ENCODE measurements at regions not wholly inside any gene's neighbourhood (a gene's known extent, or its start where the extent isn't known, plus 50 kb on each side); places are given as distances from the start of the nearest gene placed in this dataset.

DNA sequence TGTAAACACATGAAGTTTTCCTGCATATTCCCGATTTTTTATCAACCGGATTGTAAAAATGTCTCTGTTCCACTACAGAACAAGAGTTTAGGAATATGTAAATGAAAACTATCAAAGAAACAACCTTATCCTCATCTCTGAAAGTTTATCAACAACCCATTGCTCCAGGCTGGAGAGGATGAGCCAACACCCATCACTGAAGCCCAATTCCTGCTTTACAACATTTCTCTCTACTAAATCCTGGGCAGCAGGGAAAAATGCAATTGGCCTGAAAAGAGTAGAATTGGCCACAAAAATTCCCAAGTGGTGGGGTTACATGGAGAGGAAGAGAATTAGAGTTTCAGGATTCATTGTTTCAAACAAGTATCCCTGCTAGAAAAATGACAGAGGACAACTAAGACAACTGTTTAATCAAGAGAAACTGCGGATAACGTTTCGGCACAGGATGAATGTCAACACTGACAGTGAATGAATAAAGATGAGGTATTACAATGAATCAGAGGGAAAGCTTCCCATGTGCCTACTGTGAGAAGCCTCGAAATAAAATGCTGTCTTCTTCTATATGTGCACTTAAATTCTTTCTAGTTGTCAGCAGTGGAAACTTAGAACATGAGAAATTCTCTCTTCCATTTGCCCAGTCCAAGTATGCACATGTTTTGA lies 317.3 kb upstream of the ANO3 start:
- no peak overlapping the region for H3K4me3 ChIP-seq
- H3K9me3 ChIP-seq, result no peaks in the 10 kb centered on the region
- H3K4me1 ChIP-seq (ENCODE audit: control insufficient read depth in 1 of 2, low read depth in 2 of 2), result no peaks in the 10 kb centered on the region
- no peak for DNase-seq (ENCODE audit: low spot score)
- H3K27ac ChIP-seq, result no peak overlapping the region
- ATAC-seq (ENCODE audit: insufficient number of reproducible peaks, low FRiP score, low read depth), result no peak
- H3K36me3 ChIP-seq, result no peaks in the 10 kb centered on the region
- H3K27me3 ChIP-seq (replicated peaks; ENCODE audit: insufficient read depth), result no peaks in the 10 kb centered on the region
- TF ChIP-seq, protein P1, sequence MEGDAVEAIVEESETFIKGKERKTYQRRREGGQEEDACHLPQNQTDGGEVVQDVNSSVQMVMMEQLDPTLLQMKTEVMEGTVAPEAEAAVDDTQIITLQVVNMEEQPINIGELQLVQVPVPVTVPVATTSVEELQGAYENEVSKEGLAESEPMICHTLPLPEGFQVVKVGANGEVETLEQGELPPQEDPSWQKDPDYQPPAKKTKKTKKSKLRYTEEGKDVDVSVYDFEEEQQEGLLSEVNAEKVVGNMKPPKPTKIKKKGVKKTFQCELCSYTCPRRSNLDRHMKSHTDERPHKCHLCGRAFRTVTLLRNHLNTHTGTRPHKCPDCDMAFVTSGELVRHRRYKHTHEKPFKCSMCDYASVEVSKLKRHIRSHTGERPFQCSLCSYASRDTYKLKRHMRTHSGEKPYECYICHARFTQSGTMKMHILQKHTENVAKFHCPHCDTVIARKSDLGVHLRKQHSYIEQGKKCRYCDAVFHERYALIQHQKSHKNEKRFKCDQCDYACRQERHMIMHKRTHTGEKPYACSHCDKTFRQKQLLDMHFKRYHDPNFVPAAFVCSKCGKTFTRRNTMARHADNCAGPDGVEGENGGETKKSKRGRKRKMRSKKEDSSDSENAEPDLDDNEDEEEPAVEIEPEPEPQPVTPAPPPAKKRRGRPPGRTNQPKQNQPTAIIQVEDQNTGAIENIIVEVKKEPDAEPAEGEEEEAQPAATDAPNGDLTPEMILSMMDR (IDR thresholded peaks at IDR 0.05), result no peak

DNA sequence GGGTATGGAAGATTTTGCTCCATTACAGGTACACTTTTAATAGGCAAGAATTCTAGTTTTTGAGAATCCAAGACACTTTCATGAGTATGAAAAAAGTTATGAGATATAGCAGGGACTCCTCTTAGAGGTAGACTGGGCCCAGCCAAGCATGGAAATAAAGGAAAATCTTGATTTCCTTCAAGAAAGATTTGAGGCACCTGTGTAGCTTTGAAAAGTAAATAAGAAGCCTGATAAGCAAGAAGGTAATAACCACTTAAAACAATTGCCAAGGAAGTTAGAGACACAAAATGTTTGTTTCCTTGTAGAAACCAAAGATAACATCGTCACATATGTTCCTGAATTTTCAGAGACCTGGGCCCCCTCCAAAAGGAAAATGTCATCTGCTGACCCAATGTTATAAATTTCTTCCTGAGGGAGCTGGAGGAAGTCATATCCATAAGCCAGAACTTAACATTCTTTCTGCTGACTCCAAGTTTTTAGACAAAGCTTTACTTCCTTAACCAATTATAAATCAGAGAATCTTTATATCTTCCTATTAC lies 314.5 kb upstream of the ANO3 start:
- Histone ChIP-seq H3K36me3 (no peaks in the 10 kb centered on the region), H3K27me3 (replicated peaks; ENCODE audit: insufficient read depth) (no peaks in the 10 kb centered on the region), H3K4me1 (ENCODE audit: control insufficient read depth in 1 of 2, low read depth in 2 of 2) (no peaks in the 10 kb centered on the region), H3K9me3 (no peaks in the 10 kb centered on the region), H3K4me3 (no peak overlapping the region), H3K27ac (no peak overlapping the region)
- no peak for DNase-seq (ENCODE audit: low spot score)
- ATAC-seq (ENCODE audit: insufficient number of reproducible peaks, low FRiP score, low read depth), result no peak
- TF ChIP-seq, protein P1 (IDR thresholded peaks at IDR 0.05), result no peak

DNA sequence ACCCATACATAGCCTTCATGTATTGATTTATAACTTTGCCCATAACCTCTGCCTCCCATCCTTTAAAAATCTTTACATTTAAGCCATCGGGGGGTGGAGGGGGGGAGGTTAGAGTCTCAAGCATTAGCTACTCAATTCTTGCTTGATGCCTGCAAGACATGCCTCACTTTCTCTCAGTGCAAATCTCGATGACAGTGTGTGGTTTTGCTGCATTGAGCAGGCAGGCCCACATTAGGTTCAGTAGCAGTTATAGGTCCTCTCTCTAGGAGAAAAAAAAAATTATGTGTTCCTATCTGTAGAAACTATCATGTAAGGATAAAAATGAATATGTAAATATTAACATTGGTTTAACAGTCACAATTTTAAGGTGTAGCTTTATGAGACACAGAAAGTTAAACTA lies 314.0 kb upstream of the ANO3 start:
- Histone ChIP-seq H3K27me3 (replicated peaks; ENCODE audit: insufficient read depth) (no peaks in the 10 kb centered on the region), H3K9me3 (no peaks in the 10 kb centered on the region), H3K27ac (no peak overlapping the region), H3K4me1 (ENCODE audit: control insufficient read depth in 1 of 2, low read depth in 2 of 2) (no peaks in the 10 kb centered on the region), H3K4me3 (no peak overlapping the region), H3K36me3 (no peaks in the 10 kb centered on the region)
- DNase-seq (ENCODE audit: low spot score), result no peak
- TF ChIP-seq, protein P1 (IDR thresholded peaks at IDR 0.05), result no peak
- ATAC-seq (ENCODE audit: insufficient number of reproducible peaks, low FRiP score, low read depth), result no peak

DNA sequence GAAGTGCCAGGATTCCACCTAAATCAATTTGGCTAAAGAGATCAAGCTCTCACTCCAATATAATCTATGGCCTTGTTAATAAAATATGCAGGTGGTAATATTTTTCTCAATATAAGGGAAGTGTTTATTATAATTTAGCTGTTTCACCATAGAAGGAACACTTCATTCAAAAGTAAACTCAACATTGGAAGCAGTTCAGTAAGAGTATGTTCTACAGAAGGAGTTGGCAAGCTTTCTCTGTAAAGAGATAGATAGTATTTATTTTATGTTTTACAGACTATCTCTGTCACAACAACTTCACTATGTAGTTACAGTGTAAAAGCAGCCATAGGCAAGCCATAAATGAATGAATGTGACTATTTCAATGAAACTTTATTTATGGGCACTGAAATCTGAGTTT lies 313.6 kb upstream of the ANO3 start:
- Histone ChIP-seq H3K36me3 (no peaks in the 10 kb centered on the region), H3K27ac (no peak overlapping the region), H3K9me3 (no peaks in the 10 kb centered on the region), H3K4me3 (no peak overlapping the region), H3K27me3 (replicated peaks; ENCODE audit: insufficient read depth) (no peaks in the 10 kb centered on the region), H3K4me1 (ENCODE audit: control insufficient read depth in 1 of 2, low read depth in 2 of 2) (no peaks in the 10 kb centered on the region)
- no peak for DNase-seq (ENCODE audit: low spot score)
- ATAC-seq (ENCODE audit: insufficient number of reproducible peaks, low FRiP score, low read depth), result no peak
- TF ChIP-seq, protein P1 (IDR thresholded peaks at IDR 0.05), result no peak

DNA sequence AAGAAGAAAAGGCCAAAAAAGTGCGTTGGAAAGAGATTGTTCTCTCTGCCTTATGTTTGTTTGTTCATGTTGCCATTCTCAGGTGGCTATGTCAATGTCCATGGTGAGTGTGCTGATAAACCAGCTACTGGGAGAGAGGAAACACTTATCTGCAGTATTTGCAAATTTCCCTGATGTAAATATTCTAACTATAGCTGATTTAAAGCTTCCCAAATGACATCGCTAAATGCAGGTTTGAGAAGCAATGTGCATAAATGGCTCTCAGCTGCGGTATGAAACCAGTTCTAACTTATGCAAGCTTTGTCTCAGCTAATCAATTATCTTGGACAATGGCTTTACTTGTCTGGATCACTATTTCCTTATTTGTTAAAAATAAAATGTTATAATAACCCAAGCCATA lies 312.5 kb upstream of the ANO3 start:
- H3K9me3 ChIP-seq, result no peaks in the 10 kb centered on the region
- no peaks in the 10 kb centered on the region for H3K4me1 ChIP-seq (ENCODE audit: control insufficient read depth in 1 of 2, low read depth in 2 of 2)
- ATAC-seq (ENCODE audit: insufficient number of reproducible peaks, low FRiP score, low read depth) (no peak), DNase-seq (ENCODE audit: low spot score) (no peak)
- H3K27me3 ChIP-seq (replicated peaks; ENCODE audit: insufficient read depth), result no peaks in the 10 kb centered on the region
- no peak overlapping the region for H3K27ac ChIP-seq
- TF ChIP-seq, protein P1 (IDR thresholded peaks at IDR 0.05), result no peak
- no peaks in the 10 kb centered on the region for H3K36me3 ChIP-seq
- no peak overlapping the region for H3K4me3 ChIP-seq

Measured in thoracic aorta (tissue), 2 donors.